Smooth muscle cell (in vitro differentiated cells): ENCODE measurements at regions not wholly inside any gene's neighbourhood (a gene's known extent, or its start where the extent isn't known, plus 50 kb on each side); places are given as distances from the start of the nearest gene placed in this dataset.

Experiments used
- DNase-seq: peaks from one replicate; lab custom pipeline; 2025; ENCODE audit not compliant: unreplicated experiment; lab: John Stamatoyannopoulos, UW
- H2AFZ ChIP-seq: fragments of 200-600 bp; sonication (generic); 2 replicates; pipeline ENCODE4 v1.6.0; 2016; ENCODE audit warnings: antibody characterized with exemption, low read depth, mild to moderate bottlenecking
- H3F3A ChIP-seq: fragments of 200-600 bp; sonication (generic); 2 replicates; pipeline ENCODE4 v1.6.0; 2017; ENCODE audit warnings: antibody characterized with exemption, low read depth
- H3K27ac ChIP-seq: fragments of 200-600 bp; sonication (generic); 2 replicates; pipeline ENCODE4 v1.5.1; 2016; ENCODE audit warnings: low read depth, mild to moderate bottlenecking
- H3K27me3 ChIP-seq: fragments of 200-600 bp; sonication (generic); 2 replicates; pipeline ENCODE4 v1.6.1; 2016; ENCODE audit warnings: low read depth, mild to moderate bottlenecking
- H3K36me3 ChIP-seq: fragments of 200-600 bp; sonication (generic); 2 replicates; pipeline ENCODE4 v1.5.1; 2016; ENCODE audit warnings: low read depth
- H3K4me1 ChIP-seq: fragments of 200-600 bp; sonication (generic); 2 replicates; pipeline ENCODE4 v1.5.1; 2016; ENCODE audit warnings: low read depth
- H3K4me2 ChIP-seq: fragments of 200-600 bp; sonication (generic); 2 replicates; pipeline ENCODE4 v1.6.0; 2016; ENCODE audit warnings: mild to moderate bottlenecking
- H3K4me3 ChIP-seq: fragments of 200-600 bp; sonication (generic); 2 replicates; pipeline ENCODE4 v1.5.1; 2016; ENCODE audit warnings: mild to moderate bottlenecking
- H3K79me2 ChIP-seq: fragments of 200-600 bp; sonication (generic); 2 replicates; pipeline ENCODE4 v1.6.0; 2016; ENCODE audit warnings: low read depth, mild to moderate bottlenecking
- H3K9ac ChIP-seq: fragments of 200-600 bp; sonication (generic); 2 replicates; pipeline ENCODE4 v1.6.0; 2016; ENCODE audit warnings: low read depth
- H3K9me3 ChIP-seq: fragments of 200-600 bp; sonication (generic); replicated peaks from 2 replicates; pipeline ENCODE4 v1.5.1; 2016; ENCODE audit warnings: low read depth
- H4K20me1 ChIP-seq: fragments of 200-600 bp; sonication (generic); 2 replicates; pipeline ENCODE4 v1.6.0; 2016; ENCODE audit warnings: low read depth
- CTCF ChIP-seq: fragments of 200-600 bp; sonication (generic); IDR thresholded peaks from 2 replicates; pipeline ENCODE4 v1.5.1; 2017; ENCODE audit warnings: borderline replicate concordance, mild to moderate bottlenecking, antibody characterized with exemption; ENCODE audit not compliant: insufficient read depth, poor library complexity, severe bottlenecking
- WGBS: methylation state at CpG from one replicate; pipeline ENCODE4 v1.1.7; 2016; ENCODE audit warnings: low lambda C conversion rate; 5-methylcytosine and 5-hydroxymethylcytosine counted together

GRCh38 chr1:29777522-29777921 lies 541.2 kb downstream of the PTPRU start:
- 92% methylated on average over 2 of the region's 2 CpGs for WGBS

GRCh38 chr1:29774355-29774754 lies 538.0 kb downstream of the PTPRU start:
- WGBS = 97% methylated on average over 2 of the region's 2 CpGs

More at GRCh38 chr1:29777522-29777921, 541.2 kb downstream of the PTPRU start:
- no peak overlapping the region for H3K27ac ChIP-seq
- no peaks in the 10 kb centered on the region for H3K4me1 ChIP-seq
- no peaks in the 10 kb centered on the region for H3K79me2 ChIP-seq
- H3K4me3 ChIP-seq = no peak overlapping the region
- no peaks in the 10 kb centered on the region for H3F3A ChIP-seq
- H3K36me3 ChIP-seq = no peaks in the 10 kb centered on the region
- no peak overlapping the region for H3K9ac ChIP-seq
- H3K27me3 ChIP-seq = peaks cover 21% of the 10 kb centered on the region
- H3K9me3 ChIP-seq = no peaks in the 10 kb centered on the region
- TF ChIP-seq CTCF = no peak
- no peaks in the 10 kb centered on the region for H4K20me1 ChIP-seq
- no peak overlapping the region for H3K4me2 ChIP-seq
- DNase-seq = no peak
- H2AFZ ChIP-seq = no peak overlapping the region

GRCh38 chr1:29772584-29773100 lies 536.3 kb downstream of the PTPRU start:
- no peaks in the 10 kb centered on the region for H3K36me3 ChIP-seq
- H3K4me1 ChIP-seq = no peaks in the 10 kb centered on the region
- no peak overlapping the region for H3K9ac ChIP-seq
- no peak overlapping the region for H3K4me3 ChIP-seq
- no peaks in the 10 kb centered on the region for H3K79me2 ChIP-seq
- peaks cover 15% of the 10 kb centered on the region for H3K27me3 ChIP-seq
- no peak overlapping the region for H3K4me2 ChIP-seq
- H3F3A ChIP-seq = no peaks in the 10 kb centered on the region
- TF ChIP-seq CTCF = no peak
- H3K9me3 ChIP-seq = no peaks in the 10 kb centered on the region
- H4K20me1 ChIP-seq = no peaks in the 10 kb centered on the region
- H3K27ac ChIP-seq = no peak overlapping the region
- H2AFZ ChIP-seq = no peak overlapping the region
- 70% methylated on average over 4 of the region's 4 CpGs for WGBS
- no peak for DNase-seq

More at GRCh38 chr1:29774355-29774754, 538.0 kb downstream of the PTPRU start:
- Histone ChIP-seq H3K27me3 (no peaks in the 10 kb centered on the region), H3K27ac (no peak overlapping the region), H3K4me2 (no peak overlapping the region), H3K9me3 (no peaks in the 10 kb centered on the region), H3K4me3 (no peak overlapping the region), H2AFZ (no peak overlapping the region), H4K20me1 (no peaks in the 10 kb centered on the region), H3K9ac (no peak overlapping the region), H3K4me1 (no peaks in the 10 kb centered on the region), H3K36me3 (no peaks in the 10 kb centered on the region), H3F3A (no peaks in the 10 kb centered on the region), H3K79me2 (no peaks in the 10 kb centered on the region)
- no peak for TF ChIP-seq CTCF
- no peak for DNase-seq

- no peak overlapping the region for H3K4me3 ChIP-seq
- no peaks in the 10 kb centered on the region for H3K36me3 ChIP-seq
- no peaks in the 10 kb centered on the region for H3K79me2 ChIP-seq
- no peak overlapping the region for H3K9ac ChIP-seq
- DNase-seq = no peak
- H3K27ac ChIP-seq = no peak overlapping the region
- H2AFZ ChIP-seq = no peak overlapping the region
- H3K9me3 ChIP-seq = no peaks in the 10 kb centered on the region
- H4K20me1 ChIP-seq = no peaks in the 10 kb centered on the region
- no peaks in the 10 kb centered on the region for H3K4me1 ChIP-seq
- WGBS = 71% methylated on average over 11 of the region's 11 CpGs
- H3F3A ChIP-seq = no peaks in the 10 kb centered on the region
- H3K27me3 ChIP-seq = peaks cover 24% of the 10 kb centered on the region
- H3K4me2 ChIP-seq = no peak overlapping the region
- TF ChIP-seq CTCF = no peak
These were observed 531.6 kb downstream of the PTPRU start for GRCh38 chr1:29767769-29768425.
